HT-29 (cell line): ENCODE measurements at regions not wholly inside any gene's neighbourhood (a gene's known extent, or its start where the extent isn't known, plus 50 kb on each side); places are given as distances from the start of the nearest gene placed in this dataset.
"Not testable (repeated sequence)": the region's sequence is repeated elsewhere in the genome, so short reads cannot be mapped to it uniquely, and the experiment has no call there.

Source experiments
- DNase-seq: peaks from one replicate; pipeline ENCODE4 v3.0.0-alpha.2; 2015; ENCODE audit warnings: low spot score

DNA sequence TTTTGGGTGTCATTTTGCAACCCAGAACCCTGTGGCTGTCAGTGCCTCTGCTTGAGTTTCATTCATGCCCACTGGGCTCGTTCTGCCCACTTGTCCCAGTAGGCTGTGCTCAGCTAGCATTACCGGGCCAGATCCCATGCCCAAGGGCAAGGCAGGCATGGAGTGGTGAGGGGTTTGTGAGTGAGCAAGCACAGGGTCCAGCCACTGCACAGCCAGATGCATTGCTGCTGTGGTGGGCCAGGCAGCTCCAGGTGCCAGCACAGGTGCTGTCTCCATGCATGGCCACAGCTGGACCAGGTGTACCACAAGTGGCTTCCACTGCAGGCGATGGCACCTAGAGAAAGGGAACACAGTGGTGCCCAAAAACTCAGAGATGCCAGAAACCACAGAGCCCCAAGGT lies 1671.2 kb downstream of the OLFM4 start:
- DNase-seq: no peak

DNA sequence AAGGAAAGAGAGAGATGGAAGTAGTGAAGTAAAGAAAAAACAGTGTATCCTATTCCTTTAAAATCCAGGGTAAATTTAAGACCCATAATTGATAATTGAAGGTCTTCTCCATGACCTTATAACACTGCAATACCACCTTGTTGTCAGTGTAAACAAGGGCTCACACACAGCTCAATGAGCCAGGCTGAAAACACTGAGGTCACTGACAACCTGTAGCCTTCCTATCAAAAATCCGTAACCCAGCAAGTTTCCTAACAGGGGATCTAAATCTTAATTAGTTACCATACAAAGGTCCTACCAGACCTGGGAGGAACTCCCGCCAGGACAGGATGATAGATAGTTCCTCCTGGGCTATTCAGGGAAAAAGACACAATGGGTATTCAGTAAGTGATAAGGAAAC lies 1677.1 kb downstream of the OLFM4 start:
- no peak for DNase-seq

DNA sequence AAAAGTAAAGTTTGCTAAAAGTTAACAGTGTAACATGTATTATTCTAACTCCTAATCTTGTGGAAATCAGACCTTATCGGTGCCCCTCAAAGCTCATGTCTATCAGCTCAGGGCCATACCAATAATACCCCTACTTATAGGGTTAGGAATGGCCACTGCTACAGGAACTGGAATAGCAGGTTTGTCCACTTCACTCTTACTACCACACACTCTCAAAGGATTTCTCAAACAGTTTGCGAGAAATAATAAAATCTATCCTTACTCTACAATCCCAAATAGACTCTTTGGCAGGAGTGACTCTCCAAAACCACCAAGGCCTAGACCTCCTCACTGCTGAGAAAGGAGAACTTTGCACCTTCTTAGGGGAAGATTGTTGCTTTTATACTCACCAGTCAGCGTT lies 1677.7 kb downstream of the OLFM4 start:
- peak; percentile 50 for DNase-seq

DNA sequence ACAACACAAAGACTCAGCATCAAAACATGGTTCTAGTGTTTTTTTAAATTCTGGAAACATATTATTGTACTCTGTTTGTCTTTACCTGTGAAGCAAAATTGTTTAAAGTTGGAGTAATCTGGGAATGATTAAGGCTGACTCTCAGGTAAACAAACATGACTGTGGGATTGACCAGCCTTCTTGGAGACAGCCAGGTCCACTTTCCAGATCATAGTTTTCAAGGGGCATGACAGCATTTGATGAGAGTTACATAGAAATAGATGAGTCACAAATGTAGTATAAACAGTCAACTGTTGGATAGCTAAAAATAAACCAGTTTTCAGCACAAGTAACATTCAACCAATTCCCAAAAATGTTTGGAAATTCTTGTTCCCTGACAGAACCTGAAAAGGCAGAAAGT lies 1680.9 kb downstream of the OLFM4 start:
- no peak for DNase-seq

DNA sequence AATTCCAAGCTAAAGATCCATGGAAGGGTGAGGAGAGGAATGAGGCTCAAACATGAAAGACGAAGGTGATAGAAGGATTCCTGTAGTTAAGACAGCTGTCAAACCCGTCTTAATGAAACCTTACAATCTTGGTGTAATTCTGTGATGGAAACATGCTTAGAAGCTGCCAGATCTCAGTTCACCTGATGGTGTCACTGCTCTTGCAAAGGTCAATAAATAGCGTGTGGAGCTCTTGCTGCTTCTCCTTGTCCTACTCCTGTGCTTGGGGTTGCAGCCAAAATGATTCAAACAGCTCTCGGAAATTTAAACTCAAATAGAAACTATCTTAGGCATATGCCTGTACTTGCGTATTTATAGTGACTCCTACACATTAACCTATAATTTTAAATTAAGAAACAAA lies 1705.0 kb downstream of the OLFM4 start:
- DNase-seq: peak; percentile 39

DNA sequence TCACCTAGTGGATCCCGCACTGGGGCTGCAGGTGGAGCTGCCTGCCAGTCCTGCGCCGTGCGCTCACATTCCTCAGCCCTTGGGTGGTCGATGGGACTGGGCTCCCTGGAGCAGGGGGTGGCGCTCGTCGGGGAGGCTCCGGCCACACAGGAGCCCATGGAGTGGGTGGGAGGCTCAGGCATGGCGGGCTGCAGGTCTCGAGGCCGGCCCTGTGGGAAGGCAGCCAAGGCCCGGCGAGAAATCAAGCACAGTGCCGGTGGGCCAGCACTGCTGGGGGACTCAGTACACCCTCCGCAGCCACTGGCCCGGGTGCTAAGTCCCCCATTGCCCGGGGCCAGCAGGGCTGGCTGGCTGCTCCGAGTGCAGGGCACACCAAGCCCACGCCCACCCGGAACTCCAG lies 1708.6 kb downstream of the OLFM4 start:
- not testable (repeated sequence) for DNase-seq

DNA sequence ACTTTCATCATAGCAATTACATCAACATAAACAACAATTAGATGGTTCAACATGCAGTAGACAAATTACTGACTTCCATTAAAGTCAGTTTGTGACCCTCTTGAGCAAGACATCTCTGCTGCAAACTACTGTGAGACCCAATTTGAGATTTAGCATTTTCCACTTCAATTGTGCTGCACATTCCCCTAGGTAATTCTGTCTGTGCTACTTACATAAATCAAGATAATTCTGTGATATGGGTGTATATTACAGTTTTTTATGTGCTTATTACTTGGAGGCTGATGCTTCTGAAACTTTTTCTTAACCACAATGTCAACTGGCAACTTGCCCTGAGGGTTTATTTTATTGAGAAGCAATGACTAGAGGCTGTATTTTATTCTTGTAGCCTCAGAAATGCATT lies 1714.4 kb downstream of the OLFM4 start:
- no peak for DNase-seq

DNA sequence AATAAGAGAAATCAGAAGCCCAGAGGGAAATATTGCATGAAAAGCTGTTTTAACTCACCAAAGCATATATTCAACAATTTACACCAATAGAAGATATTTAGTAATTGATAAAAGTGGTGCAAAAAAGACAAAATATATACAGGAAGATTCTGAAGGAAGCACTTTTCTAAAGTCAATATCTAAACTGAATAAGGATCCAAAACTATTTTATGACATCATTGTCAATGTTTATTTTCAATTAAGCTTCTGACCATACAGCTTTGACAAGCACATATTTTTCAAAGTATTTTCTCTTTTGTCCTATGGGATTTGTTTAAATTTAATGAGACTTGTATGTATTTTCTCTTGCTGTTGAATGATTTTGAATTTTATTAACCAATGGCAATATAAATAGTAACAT lies 1716.1 kb downstream of the OLFM4 start:
- no peak for DNase-seq

DNA sequence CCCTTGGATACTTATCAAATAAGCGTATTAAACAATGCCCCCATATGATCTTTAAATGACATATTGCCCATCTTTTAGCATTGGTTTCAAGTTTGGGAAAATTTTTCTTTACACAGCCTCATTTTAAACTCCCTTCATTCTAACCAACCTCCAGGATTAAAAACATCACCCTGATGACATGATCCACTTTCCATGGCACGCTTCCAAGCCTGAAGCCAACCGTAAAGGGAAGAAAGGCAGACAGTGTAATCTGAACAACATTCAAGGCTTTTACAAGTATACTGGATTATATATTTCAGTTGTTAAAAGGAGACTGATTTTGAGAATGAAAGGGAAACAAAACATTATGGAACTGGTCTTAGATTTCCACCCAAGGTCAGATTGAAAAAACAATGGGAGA lies 1721.9 kb downstream of the OLFM4 start:
- no peak for DNase-seq

DNA sequence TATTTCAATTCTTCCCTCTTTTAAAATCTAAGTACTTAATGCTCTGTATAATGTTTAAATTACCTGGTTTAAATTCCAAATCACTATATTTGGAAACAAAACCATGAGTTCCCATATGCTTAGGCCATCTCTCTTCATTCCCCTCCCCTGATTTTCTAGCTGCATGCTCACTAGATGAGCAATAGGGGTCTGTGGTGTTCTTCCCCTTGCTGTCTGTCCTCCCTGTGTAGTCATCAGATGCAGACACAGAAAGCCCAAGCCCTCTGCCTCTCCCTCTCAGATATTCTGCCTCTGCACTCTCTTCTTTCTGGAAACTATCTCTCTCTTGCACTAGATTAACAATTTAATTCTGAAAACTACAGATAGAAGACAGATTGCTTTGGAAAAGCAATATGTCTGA lies 1730.2 kb downstream of the OLFM4 start:
- DNase-seq: no peak

DNA sequence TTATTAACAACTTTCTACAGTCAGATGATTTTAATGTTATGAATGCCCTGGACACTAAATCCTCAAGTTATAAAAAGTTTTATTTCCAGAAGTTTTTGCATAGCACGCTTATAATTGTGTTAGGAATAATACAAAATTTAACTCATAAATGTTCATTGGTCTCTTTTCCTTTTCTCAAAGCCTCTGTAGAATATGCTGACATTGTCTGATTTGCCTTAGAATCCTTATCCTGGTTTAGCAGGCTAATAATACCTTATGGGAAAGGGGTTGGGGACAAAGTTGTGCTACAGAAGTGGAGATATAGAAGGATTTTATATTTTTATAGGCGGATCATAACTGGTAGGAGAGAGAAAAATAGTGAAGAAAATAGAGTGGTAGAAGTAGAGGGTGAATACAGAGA lies 1739.6 kb downstream of the OLFM4 start:
- no peak for DNase-seq

DNA sequence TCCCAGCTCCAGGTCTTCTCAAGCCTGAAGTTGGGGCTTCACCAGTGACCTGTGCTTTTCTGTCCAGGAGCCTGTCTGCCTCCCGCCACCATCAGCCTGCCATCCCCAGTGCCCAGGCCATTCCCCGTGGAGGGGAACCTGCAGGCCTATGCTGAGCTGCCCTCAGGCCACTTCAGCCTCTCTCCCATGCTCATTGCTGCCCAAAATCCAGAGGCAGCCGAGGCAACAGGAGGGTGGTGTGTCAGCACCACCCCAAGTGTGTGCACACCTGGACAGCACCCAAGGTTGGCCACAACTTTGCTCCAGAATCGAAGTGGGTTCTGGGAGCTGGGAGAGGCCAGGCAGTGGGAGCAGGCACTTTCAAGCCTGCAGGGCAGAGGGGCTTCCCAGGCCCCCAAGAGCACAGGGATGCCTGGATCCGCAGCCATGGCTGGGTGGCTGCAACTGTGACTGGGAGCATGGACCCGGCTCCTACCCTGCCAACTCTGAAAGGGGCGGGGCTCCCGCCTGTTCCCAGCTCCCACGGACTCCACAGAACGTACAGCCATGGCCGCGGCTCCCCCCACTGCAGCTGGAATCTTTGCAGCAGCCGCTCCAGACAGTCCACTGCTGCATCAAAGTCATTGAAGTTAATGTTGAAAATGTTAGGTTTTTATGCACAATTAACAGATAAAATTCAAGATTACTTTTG lies 1747.0 kb downstream of the OLFM4 start:
- no peak for DNase-seq

DNA sequence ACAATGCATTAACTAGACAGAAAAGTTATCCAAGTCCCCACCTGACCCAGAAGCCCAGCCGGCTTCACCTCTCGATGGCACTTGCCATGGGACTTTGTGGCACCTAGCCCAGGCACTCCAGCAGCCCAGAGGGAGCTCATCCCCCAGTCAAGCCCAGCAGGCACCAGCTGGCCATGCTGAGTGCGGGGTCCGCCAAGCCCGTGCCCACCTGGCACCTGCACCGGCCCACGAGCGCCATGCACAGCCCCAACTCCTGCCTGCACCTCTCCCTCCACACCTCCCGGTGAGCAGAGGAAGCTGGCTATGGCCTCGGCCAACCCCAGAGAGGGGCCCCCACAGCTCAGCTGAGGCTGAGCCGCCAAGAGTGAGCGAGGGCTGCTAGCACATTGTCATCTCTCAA lies 1759.1 kb downstream of the OLFM4 start:
- no peak for DNase-seq

DNA sequence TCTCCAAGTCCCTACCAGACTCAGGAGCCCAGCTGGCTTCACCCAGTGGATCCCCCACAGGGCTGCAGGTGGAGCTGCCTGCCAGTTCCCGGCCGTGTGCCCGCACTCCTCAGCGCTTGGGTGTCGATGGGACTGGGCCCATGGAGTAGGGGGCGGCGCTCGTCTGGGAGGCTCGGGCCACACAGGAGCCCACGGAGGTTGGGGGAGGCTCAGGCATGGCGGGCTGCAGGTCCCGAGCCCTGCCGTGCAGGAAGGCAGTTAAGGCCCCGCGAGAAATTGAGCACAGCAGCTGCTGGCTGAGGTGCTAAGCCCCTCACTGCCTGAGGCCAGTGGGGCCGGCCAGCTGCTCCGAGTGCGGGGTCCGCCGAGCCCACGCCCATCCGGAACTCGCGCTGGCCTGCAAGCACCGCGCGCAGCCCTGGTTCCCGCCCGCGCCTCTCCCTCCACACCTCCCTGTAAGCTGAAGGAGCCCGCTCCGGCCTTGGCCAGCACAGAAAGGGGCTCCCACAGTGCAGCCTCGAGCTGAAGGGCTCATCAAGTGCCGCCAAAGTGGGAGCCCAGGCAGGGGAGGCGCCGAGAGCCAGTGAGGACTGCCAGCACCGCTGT lies 1771.1 kb downstream of the OLFM4 start:
- no peak for DNase-seq

DNA sequence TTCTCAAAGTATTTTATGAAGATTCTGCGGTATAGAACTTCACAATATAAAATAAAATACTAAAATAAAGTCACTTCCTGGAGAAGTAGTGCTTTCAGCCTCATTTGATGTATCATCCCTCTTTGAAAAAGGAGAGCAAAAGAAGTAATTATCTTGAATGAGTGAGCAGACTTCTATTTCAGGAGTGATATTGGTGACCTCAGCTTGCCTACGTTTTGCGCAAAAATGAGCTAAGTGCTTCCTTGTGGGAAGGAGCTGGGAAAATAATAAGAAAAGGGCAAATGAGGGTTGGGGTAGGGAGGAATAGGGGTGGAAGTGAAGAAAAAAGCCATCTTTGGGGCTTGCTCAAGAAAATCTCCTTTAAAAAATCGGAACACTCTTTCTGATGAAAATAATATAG lies 1773.6 kb downstream of the OLFM4 start:
- DNase-seq: no peak

DNA sequence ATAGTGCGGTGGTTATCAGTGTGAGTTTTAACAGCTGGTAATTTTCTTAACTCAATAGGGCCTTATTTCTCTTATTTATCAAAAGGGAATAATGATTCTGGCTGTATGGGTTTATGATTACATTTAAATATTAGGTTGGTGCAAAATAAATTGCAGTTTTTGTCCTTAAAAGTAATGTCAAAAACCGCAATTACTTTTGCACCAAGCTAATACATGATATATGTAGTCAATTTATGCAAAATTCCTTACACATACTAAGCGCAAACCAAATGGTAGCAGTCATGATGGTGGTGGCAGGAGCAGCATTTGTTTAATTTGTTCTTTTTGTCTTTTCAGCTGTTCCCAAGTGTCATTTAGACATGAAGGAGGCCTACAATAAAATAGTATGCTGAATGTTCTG lies 1777.1 kb downstream of the OLFM4 start:
- DNase-seq: no peak

DNA sequence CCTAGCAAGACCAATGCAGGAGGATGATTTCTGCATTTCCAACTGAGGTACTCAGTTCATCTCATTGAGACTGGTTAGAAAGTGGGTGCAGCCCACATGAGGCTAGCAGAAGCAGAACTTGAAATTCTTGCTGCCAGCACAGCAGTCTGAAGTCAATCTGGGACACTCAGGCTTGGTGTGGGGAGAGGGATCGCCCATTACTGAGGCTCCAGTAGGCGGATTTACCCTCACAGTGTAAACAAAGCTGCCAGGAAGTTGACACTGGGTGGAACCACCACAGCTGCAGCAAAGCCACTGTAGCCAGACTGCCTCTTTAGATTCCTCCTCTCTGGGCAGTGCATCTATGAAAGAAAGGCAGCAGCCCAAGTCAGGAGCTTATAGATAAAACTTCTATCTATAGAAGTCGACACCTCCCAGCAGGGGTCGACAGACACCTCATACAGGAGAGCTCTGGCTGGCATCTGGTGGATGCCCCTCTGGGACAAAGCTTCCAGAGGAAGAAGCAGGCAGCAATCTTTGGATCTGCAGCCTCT lies 1793.4 kb downstream of the OLFM4 start:
- DNase-seq: peak; percentile 12

DNA sequence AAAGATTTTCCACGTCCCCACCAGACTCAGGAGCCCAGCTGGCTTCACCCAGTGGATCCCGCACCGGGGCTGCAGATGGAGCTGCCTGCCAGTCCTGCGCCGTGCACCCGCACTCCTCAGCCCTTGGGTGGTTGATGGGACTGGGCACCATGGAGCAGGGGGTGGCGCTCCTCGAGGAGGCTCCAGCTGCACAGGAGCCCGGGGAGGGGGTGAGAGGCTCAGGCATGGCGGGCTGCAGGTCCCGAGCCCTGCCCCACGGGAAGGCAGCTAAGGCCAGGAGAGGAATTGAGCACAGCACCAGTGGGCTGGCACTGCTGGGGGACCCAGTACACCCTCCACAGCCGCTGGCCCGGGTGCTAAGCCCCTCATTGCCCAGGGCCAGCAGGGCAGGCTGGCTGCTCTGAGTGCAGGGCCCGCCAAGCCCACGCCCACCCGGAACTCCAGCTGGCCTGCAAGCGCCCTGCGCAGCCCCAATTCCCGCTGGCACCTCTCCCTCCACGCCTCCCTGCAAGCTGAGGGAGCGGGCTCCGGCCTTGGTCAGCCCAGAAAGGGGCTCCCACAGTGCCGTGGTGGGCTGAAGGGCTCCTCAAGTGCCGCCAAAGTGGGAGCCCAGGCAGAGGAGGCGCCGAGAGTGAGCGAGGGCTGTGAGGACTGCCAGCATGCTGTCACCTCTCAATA lies 1800.9 kb downstream of the OLFM4 start:
- not testable (repeated sequence) for DNase-seq

DNA sequence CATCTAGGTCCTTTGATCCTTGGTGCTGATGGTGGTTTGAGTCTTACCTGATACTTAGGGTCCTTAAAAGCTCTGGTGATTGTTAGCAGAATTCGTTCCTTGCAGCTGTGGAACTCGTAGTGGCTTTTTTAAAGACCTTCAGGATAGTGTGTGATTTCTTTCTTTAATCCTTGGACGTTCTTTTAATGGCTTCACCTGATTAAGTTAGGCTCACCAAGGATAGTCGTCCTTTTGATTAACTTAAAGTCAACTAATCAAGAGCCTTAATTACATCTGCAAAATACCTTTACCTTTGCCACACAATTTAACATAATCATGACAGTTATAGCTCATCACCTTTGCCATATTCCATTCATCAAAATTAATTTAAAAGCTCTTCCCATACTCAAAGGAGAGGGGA lies 1807.7 kb downstream of the OLFM4 start:
- no peak for DNase-seq

DNA sequence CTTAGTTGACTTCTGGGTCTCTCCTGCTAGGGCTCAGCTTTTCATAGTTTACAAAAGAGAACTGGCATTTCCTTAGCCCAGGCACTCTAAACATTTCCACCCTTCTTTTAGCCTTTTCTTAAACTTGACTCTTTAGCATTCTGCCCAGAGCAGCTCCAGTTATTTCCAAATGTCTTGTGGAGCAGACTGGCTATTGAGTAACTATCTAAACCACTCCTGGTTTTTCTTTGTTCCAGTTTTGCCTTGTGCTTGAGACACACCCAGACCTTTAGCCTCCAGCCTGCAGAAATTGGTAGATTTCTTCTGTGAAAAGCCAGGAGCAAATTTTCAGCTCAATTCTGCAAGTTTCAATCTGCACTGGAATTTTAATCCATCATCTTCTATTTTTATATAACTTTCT lies 1813.1 kb downstream of the OLFM4 start:
- DNase-seq: no peak

DNA sequence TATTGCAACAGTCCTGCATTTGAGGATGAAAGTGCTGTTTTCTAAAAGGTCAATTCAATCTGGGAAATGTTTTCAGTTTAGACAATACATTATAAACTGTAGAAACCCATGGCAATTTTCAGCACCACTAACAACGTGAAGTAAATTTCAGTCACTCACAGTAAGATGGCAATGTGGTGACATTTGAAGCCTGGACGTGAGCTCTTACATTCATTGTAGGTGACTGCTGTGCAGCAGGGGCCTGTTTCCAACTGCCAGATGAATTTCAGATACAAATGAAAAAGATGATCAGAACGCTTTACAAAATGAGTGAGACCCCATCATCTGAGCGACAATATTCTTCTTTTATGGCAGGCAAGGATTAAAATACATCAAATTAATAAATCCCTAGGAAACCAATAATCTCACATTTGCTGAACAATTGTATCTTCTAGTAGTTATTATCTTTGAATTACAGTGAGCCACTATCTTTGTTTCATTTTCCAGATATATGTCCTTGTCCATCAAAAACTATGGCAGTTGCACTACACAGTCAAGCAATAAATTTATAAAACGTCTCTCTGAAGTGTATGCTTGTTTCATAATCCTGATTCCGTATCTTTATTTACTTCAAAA lies 1816.8 kb downstream of the OLFM4 start:
- DNase-seq: no peak

DNA sequence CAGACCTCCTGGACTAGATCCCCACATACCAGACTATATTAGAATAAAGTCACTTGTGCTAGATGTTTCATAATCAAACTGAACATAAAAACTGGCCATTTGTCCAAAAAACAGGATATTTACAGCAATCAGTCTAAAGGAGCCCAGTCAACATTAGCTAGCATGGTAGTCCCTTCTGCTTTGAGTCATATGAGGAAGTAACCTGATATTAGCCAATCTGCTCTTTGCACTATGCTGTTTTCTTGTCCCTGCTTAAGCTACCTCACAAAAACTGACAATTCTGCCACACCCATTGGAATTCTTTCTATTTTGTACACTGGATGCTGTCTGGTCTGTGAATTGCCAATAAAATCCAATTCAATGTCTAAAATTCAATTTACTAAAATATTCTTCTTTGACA lies 1824.2 kb downstream of the OLFM4 start:
- no peak for DNase-seq

DNA sequence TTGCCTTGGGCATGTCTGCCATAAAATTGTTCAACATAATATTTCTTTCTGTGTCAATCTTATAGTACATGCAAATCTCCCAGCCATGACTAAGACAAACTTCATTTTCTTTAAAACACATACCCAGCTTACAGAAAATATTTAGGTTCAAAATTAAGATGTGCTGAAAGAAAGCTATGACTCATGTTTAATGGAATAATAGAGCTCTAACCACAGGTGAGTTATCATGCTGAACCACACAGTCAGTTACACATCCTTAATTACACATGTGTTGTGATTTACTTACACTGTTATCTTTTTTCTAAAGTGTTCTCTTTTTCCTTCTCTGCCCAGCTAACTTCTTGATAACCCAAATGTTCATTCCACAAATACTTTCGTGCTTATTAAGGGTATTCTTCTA lies 1831.2 kb downstream of the OLFM4 start:
- DNase-seq: no peak
